Erythroblast (primary cell): ENCODE measurements at regions not wholly inside any gene's neighbourhood (a gene's known extent, or its start where the extent isn't known, plus 50 kb on each side); places are given as distances from the start of the nearest gene placed in this dataset.

Source experiments
- GATA1 ChIP-seq: IDR thresholded peaks from 2 replicates; pipeline ENCODE4 v1.6.1; 2011; ENCODE audit warnings: low read depth, mild to moderate bottlenecking, control low read depth, low read length, moderate library complexity
- POLR2A ChIP-seq: IDR thresholded peaks from 2 replicates; pipeline ENCODE4 v1.6.1; 2011; ENCODE audit warnings: mild to moderate bottlenecking, low read length

DNA sequence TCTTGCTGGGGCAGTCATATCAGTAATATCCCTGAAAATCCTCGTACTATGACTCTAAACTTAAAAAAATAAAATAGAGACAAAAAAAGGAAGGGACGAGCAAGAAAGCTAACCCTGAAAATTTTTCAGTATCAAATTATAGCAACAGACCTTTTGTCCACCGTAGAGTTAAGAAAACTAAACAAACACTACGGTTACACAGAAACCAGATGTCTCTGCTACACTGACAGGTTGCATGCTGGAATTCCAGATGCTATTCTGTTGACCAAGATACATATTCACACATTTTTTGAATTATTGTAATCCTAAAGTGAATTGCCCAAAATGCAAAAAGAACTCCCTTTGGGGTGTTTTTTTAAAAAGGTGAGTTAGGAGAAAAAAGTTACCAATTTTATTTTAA is 66.9 kb upstream of the SELENOP start:
- TF ChIP-seq POLR2A (no peak), GATA1 (no peak)
